ENCODE measurements at regions not wholly inside any gene's neighbourhood (a gene's known extent, or its start where the extent isn't known, plus 50 kb on each side); places are given as distances from the start of the nearest gene placed in this dataset.
A peak's percentile ranks its signal among the peaks of the same experiment; 100 is the strongest.

DNA sequence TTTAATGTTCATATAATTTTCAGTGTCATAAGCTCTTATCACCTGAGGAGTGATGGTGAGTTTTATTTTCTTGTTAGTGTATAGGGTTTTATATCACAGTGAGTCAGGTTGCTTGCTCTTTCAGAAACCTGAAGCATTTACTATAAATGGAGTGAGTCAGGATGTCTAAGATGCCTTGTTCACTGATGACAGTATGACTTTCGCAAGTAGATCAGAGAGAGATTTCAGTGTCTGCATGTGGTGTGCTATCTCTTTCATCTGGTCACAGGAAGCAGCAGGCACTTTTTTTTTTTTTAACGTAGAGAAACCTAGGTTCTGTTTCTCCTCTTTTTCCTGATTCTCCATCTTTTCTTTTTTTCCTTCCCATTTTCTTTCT, 237.1 kb downstream of the DMRTA1 start:
- DNase-seq (ENCODE audit: extremely low read depth, low read depth) = peak; percentile 25
- TF ChIP-seq, protein P1, sequence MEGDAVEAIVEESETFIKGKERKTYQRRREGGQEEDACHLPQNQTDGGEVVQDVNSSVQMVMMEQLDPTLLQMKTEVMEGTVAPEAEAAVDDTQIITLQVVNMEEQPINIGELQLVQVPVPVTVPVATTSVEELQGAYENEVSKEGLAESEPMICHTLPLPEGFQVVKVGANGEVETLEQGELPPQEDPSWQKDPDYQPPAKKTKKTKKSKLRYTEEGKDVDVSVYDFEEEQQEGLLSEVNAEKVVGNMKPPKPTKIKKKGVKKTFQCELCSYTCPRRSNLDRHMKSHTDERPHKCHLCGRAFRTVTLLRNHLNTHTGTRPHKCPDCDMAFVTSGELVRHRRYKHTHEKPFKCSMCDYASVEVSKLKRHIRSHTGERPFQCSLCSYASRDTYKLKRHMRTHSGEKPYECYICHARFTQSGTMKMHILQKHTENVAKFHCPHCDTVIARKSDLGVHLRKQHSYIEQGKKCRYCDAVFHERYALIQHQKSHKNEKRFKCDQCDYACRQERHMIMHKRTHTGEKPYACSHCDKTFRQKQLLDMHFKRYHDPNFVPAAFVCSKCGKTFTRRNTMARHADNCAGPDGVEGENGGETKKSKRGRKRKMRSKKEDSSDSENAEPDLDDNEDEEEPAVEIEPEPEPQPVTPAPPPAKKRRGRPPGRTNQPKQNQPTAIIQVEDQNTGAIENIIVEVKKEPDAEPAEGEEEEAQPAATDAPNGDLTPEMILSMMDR (IDR thresholded peaks at IDR 0.05; ENCODE audit: low read depth, low read length) = no peak

DNA sequence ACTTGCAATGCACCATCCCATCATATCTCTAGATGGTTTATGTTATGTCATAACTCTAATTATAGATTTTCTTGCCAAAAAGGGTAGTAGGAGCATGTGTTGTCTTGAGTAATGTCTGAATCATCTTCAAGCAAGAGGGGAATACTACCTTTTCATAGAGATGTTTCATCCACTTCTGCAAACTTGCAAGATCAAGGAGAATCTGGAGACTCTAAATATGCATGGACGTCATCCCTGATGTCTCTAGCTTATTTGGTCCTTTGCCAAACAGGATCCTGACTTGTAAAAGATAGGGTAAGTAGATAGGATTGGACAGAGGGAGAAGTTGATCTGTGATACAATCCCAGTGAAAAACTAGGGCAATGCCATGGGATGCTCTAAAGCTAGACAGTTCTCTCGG, 246.5 kb downstream of the DMRTA1 start:
- DNase-seq (ENCODE audit: extremely low read depth, low read depth) = no peak

DNA sequence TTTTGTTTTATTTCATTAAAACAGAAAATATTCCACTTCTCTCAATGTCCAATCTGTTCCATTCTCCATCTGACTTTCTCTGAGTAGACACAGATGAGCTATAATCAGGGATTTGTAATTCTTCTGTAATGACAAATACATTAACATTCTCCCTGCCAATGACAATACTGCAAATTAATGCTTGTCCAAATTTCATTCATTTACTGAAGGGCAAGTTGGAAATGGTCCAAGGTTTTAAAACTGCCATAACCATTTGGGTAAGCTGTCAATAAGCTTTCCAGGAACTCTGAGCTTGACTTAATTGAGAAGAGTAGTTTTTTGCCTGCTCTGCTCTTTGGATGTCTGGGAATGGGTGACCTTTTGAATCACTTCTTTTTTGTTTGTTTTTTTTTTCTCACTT, 253.5 kb downstream of the DMRTA1 start:
- TF ChIP-seq, protein P1 (IDR thresholded peaks at IDR 0.05; ENCODE audit: low read depth, low read length) = no peak
- DNase-seq (ENCODE audit: extremely low read depth, low read depth) = no peak

More for the DNA sequence above, 246.5 kb downstream of the DMRTA1 start:
- TF ChIP-seq, protein P1 (IDR thresholded peaks at IDR 0.05; ENCODE audit: low read depth, low read length) = no peak

- no peak for DNase-seq (ENCODE audit: extremely low read depth, low read depth)
- TF ChIP-seq, protein P1 (IDR thresholded peaks at IDR 0.05; ENCODE audit: low read depth, low read length) = peak; percentile 10
Observed at GRCh38 chr9:22718653-22719052, 272.0 kb downstream of the DMRTA1 start.

- DNase-seq (ENCODE audit: extremely low read depth, low read depth) = no peak
- TF ChIP-seq, protein P1 (IDR thresholded peaks at IDR 0.05; ENCODE audit: low read depth, low read length) = no peak
Observed at GRCh38 chr9:22722492-22722891, 275.9 kb downstream of the DMRTA1 start.

GRCh38 chr9:22731786-22732185, 285.2 kb downstream of the DMRTA1 start:
- TF ChIP-seq, protein P1 (IDR thresholded peaks at IDR 0.05; ENCODE audit: low read depth, low read length) = no peak

DNA sequence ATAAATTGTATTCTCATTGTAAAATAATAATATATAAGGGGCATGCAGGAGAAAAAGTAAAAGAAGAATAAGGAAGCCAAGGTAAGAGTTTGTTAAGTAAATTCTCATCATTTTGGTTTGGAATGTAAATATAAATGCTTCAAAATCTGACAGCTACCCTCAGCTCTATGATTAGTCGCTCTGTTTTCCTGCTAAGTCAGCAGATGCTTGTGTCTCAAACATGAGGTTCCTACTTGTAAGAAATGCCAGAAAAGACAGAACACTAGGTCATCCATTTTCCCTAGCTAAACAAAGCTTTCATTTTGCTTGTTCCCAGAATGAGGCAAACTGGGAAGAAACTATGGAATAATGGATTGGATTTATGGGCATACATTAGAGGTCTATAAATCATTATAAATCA, 293.1 kb downstream of the DMRTA1 start:
- TF ChIP-seq, protein P1 (IDR thresholded peaks at IDR 0.05; ENCODE audit: low read depth, low read length) = no peak
- DNase-seq (ENCODE audit: extremely low read depth, low read depth) = no peak

More at GRCh38 chr9:22731786-22732185, 285.2 kb downstream of the DMRTA1 start:
- DNase-seq (ENCODE audit: extremely low read depth, low read depth) = no peak
